ENCODE measurements at regions not wholly inside any gene's neighbourhood (a gene's known extent, or its start where the extent isn't known, plus 50 kb on each side); places are given as distances from the start of the nearest gene placed in this dataset.

GRCh38 chr13:105135852-105136615 lies 1399.4 kb downstream of the EFNB2 start:
- no peaks in the 10 kb centered on the region for H3K9me3 ChIP-seq (ENCODE audit: low read length)
- H3K4me1 ChIP-seq (ENCODE audit: insufficient read depth, low read length, poor library complexity, severe bottlenecking), result no peaks in the 10 kb centered on the region
- H3K4me3 ChIP-seq (ENCODE audit: low read depth, low read length, poor library complexity, severe bottlenecking), result no peak overlapping the region
- H3K79me2 ChIP-seq (ENCODE audit: insufficient read depth, low read depth, low read length), result no peaks in the 10 kb centered on the region
- POLR2A ChIA-PET, result no interaction called here
- CTCF ChIA-PET (ENCODE audit: unreplicated experiment), result no interaction called here
- intact Hi-C loops (cut with micrococcal nuclease; ENCODE audit: unreplicated experiment), result no loop called here
- H3K27ac ChIP-seq (ENCODE audit: low read depth, low read length, poor library complexity, severe bottlenecking), result no peak overlapping the region
- TF ChIP-seq CTCF (conservative IDR thresholded peaks at IDR 0.05; ENCODE audit: low read length) (no peak), EZH2phosphoT487 (IDR thresholded peaks at IDR 0.05; ENCODE audit: borderline replicate concordance, low read depth, low read length) (no peak)
- no peak for DNase-seq (ENCODE audit: low spot score)
- H2AFZ ChIP-seq (ENCODE audit: low read length), result no peak overlapping the region
- no peak overlapping the region for H3K4me2 ChIP-seq (ENCODE audit: low read length)
- H3K9me2 ChIP-seq (ENCODE audit: insufficient read depth, low read length), result no peaks in the 10 kb centered on the region
- no TSS peak for BruUV-seq (replicated peaks)
- no peaks in the 10 kb centered on the region for H3K36me3 ChIP-seq (ENCODE audit: insufficient read depth, low read length)
- H4K20me1 ChIP-seq (ENCODE audit: insufficient read depth, low read length), result no peaks in the 10 kb centered on the region

GRCh38 chr13:105127732-105128131 lies 1407.7 kb downstream of the EFNB2 start:
- Histone ChIP-seq H3K9me2 (ENCODE audit: insufficient read depth, low read length) (no peaks in the 10 kb centered on the region), H3K36me3 (ENCODE audit: insufficient read depth, low read length) (no peaks in the 10 kb centered on the region), H3K4me3 (ENCODE audit: low read depth, low read length, poor library complexity, severe bottlenecking) (no peak overlapping the region), H3K27ac (ENCODE audit: low read depth, low read length, poor library complexity, severe bottlenecking) (no peak overlapping the region), H4K20me1 (ENCODE audit: insufficient read depth, low read length) (no peaks in the 10 kb centered on the region), H3K9me3 (ENCODE audit: low read length) (no peaks in the 10 kb centered on the region), H3K79me2 (ENCODE audit: insufficient read depth, low read depth, low read length) (no peaks in the 10 kb centered on the region), H3K4me1 (ENCODE audit: insufficient read depth, low read length, poor library complexity, severe bottlenecking) (no peaks in the 10 kb centered on the region), H2AFZ (ENCODE audit: low read length) (no peak overlapping the region), H3K4me2 (ENCODE audit: low read length) (no peak overlapping the region)
- intact Hi-C loops (cut with micrococcal nuclease; ENCODE audit: unreplicated experiment), result no loop called here
- no peak for DNase-seq (ENCODE audit: low spot score)
- ChIA-PET CTCF (ENCODE audit: unreplicated experiment) (no interaction called here), POLR2A (no interaction called here)
- BruUV-seq (replicated peaks), result no TSS peak
- no peak for TF ChIP-seq EZH2phosphoT487 (IDR thresholded peaks at IDR 0.05; ENCODE audit: borderline replicate concordance, low read depth, low read length)
- TF ChIP-seq CTCF (conservative IDR thresholded peaks at IDR 0.05; ENCODE audit: low read length), result no peak

DNA sequence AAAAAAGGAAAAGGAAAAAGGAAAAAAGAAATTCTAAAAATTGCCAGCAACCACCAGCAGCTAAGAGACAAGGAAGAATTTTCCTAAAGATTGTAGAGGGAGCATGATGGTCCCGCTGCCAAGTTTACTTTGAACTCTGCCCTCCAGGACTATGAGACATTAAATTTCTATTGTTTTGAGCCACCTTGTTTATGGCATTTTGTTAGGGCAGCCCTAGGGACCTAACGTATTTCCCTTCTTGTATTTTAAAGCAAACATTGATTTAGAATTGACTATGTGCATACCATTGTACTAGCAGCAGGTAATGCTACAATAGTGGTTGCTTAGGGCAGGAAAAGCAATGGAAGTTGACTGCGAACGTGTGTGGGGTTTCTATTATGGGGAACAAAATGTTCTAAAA lies 1414.2 kb downstream of the EFNB2 start:
- POLR2A ChIA-PET, result no interaction called here
- Histone ChIP-seq H3K4me1 (ENCODE audit: insufficient read depth, low read length, poor library complexity, severe bottlenecking) (no peaks in the 10 kb centered on the region), H3K27ac (ENCODE audit: low read depth, low read length, poor library complexity, severe bottlenecking) (no peak overlapping the region), H3K9me3 (ENCODE audit: low read length) (no peaks in the 10 kb centered on the region), H3K79me2 (ENCODE audit: insufficient read depth, low read depth, low read length) (no peaks in the 10 kb centered on the region), H3K4me3 (ENCODE audit: low read depth, low read length, poor library complexity, severe bottlenecking) (no peak overlapping the region), H4K20me1 (ENCODE audit: insufficient read depth, low read length) (no peaks in the 10 kb centered on the region), H2AFZ (ENCODE audit: low read length) (no peak overlapping the region), H3K4me2 (ENCODE audit: low read length) (no peak overlapping the region), H3K36me3 (ENCODE audit: insufficient read depth, low read length) (no peaks in the 10 kb centered on the region), H3K9me2 (ENCODE audit: insufficient read depth, low read length) (no peaks in the 10 kb centered on the region)
- intact Hi-C loops (cut with micrococcal nuclease; ENCODE audit: unreplicated experiment), result no loop called here
- no peak for DNase-seq (ENCODE audit: low spot score)
- no peak for TF ChIP-seq CTCF (conservative IDR thresholded peaks at IDR 0.05; ENCODE audit: low read length)
- no peak for TF ChIP-seq EZH2phosphoT487 (IDR thresholded peaks at IDR 0.05; ENCODE audit: borderline replicate concordance, low read depth, low read length)
- CTCF ChIA-PET (ENCODE audit: unreplicated experiment), result no interaction called here
- no TSS peak for BruUV-seq (replicated peaks)

Measured in OCI-LY7 (cell line).